HepG2 (cell line): ENCODE measurements at regions not wholly inside any gene's neighbourhood (a gene's known extent, or its start where the extent isn't known, plus 50 kb on each side); places are given as distances from the start of the nearest gene placed in this dataset.
A peak's percentile ranks its signal among the peaks of the same experiment; 100 is the strongest.

Experiments
- DNMT3B ChIP-seq: conservative IDR thresholded peaks from 2 replicates; pipeline ENCODE4 v1.6.1; 2016; ENCODE audit warnings: missing biosample characterization, control low read depth
- DR1 ChIP-seq: sonication (generic); formaldehyde crosslinking; IDR thresholded peaks from 2 replicates; pipeline ENCODE4 v1.8.0; 2021; ENCODE audit warnings: mild to moderate bottlenecking, missing genetic modification reagents, inconsistent platforms
- ERF ChIP-seq: IDR thresholded peaks from 2 replicates; pipeline ENCODE4 v1.6.1; 2018; ENCODE audit warnings: missing biosample characterization, missing genetic modification reagents
- FOXP1 ChIP-seq, 2 experiments: fragments of 450-650 bp in 1 of 2; IDR thresholded peaks; 2 replicates each; pipeline ENCODE4 v1.6.1; 2017 to 2018; ENCODE audit warnings: antibody characterized with exemption in 1 of 2
- GABPB1 ChIP-seq: IDR thresholded peaks from 2 replicates; pipeline ENCODE4 v1.6.1; 2016; ENCODE audit warnings: mild to moderate bottlenecking, missing genetic modification reagents, moderate library complexity, missing compliant biosample characterization
- HMG20B ChIP-seq: conservative IDR thresholded peaks from 2 replicates; pipeline ENCODE4 v1.6.1; 2016; ENCODE audit warnings: missing genetic modification reagents, missing compliant biosample characterization
- MATR3 ChIP-seq: sonication (generic); formaldehyde crosslinking; IDR thresholded peaks from 2 replicates; pipeline ENCODE4 v1.4.0; 2020; ENCODE audit warnings: missing genetic modification reagents
- NR2C2 ChIP-seq: sonication (generic); formaldehyde crosslinking; IDR thresholded peaks from 2 replicates; pipeline ENCODE4 v1.4.0; 2020; ENCODE audit warnings: missing genetic modification reagents, mild to moderate bottlenecking, moderate library complexity, borderline replicate concordance
- NR2F6 ChIP-seq, 2 experiments: IDR thresholded peaks; 2 replicates each; pipeline ENCODE4 v1.6.1; 2016; ENCODE audit warnings: antibody characterized with exemption in 1 of 2, mild to moderate bottlenecking in 1 of 2
- RARA ChIP-seq: IDR thresholded peaks from 2 replicates; pipeline ENCODE4 v1.6.1; 2016; ENCODE audit warnings: missing genetic modification reagents, missing compliant biosample characterization
- RXRB ChIP-seq: IDR thresholded peaks from 2 replicates; pipeline ENCODE4 v1.6.1; 2016; ENCODE audit warnings: borderline replicate concordance, missing genetic modification reagents, missing compliant biosample characterization
- SAP130 ChIP-seq: IDR thresholded peaks from 2 replicates; pipeline ENCODE4 v1.6.1; 2016; ENCODE audit warnings: low read depth
- TEAD2 ChIP-seq: sonication (generic); formaldehyde crosslinking; IDR thresholded peaks from 2 replicates; pipeline ENCODE4 v1.9.0; 2021; ENCODE audit warnings: missing genetic modification reagents
- ZBTB7A ChIP-seq: sonication (generic); formaldehyde crosslinking; IDR thresholded peaks from 2 replicates; pipeline ENCODE4 v1.8.0; 2022; ENCODE audit warnings: mild to moderate bottlenecking, missing genetic modification reagents
- ZNF546 ChIP-seq: sonication (generic); formaldehyde crosslinking; conservative IDR thresholded peaks from 2 replicates; pipeline ENCODE4 v1.8.1; 2023; ENCODE audit warnings: mild to moderate bottlenecking, missing genetic modification reagents
- ZNF782 ChIP-seq: sonication (generic); formaldehyde crosslinking; IDR thresholded peaks from 2 replicates; pipeline ENCODE4 v1.4.0; 2020; ENCODE audit warnings: missing genetic modification reagents, mild to moderate bottlenecking, borderline replicate concordance
- TF ChIP-seq, protein P1 (sequence below): sonication (generic); formaldehyde crosslinking; IDR thresholded peaks from 2 replicates; pipeline ENCODE4 v1.5.1; 2020; ENCODE audit warnings: mild to moderate bottlenecking, missing genetic modification reagents, borderline replicate concordance
- TF ChIP-seq, protein P2 (sequence below): IDR thresholded peaks from 2 replicates; pipeline ENCODE4 v1.6.1; 2016; ENCODE audit warnings: mild to moderate bottlenecking
- TF ChIP-seq, protein P3 (sequence below): sonication (generic); formaldehyde crosslinking; IDR thresholded peaks from 2 replicates; pipeline ENCODE4 v1.8.0; 2022; ENCODE audit warnings: mild to moderate bottlenecking, missing genetic modification reagents, borderline replicate concordance
- TF ChIP-seq, protein P4 (sequence below): IDR thresholded peaks from 2 replicates; pipeline ENCODE4 v1.6.1; 2018; ENCODE audit warnings: missing genetic modification reagents
- TF ChIP-seq, protein P5 (sequence below): IDR thresholded peaks from 2 replicates; pipeline ENCODE4 v1.6.1; 2016; ENCODE audit warnings: low read depth, borderline replicate concordance

DNA sequence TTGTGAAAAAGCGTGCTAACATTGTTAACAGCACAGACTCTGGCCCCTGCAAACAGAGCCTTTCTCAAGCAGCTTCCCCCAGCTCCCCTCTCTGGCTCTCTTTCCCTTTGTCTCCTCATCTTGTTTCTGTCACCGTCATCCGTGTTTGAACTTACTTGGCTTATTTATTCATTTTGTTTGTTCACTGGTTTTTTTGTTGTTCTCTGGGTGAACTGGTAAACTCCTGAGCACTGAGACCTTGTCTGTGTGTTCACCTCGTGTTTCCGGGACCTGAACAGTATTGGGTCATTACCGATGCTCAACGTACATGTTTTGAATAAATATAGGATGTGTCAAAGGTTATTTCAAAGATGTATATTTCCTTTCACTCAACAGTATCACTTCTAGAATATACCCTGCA is 92.4 kb upstream of the USP29 start (continued):
- TF ChIP-seq, protein P1, sequence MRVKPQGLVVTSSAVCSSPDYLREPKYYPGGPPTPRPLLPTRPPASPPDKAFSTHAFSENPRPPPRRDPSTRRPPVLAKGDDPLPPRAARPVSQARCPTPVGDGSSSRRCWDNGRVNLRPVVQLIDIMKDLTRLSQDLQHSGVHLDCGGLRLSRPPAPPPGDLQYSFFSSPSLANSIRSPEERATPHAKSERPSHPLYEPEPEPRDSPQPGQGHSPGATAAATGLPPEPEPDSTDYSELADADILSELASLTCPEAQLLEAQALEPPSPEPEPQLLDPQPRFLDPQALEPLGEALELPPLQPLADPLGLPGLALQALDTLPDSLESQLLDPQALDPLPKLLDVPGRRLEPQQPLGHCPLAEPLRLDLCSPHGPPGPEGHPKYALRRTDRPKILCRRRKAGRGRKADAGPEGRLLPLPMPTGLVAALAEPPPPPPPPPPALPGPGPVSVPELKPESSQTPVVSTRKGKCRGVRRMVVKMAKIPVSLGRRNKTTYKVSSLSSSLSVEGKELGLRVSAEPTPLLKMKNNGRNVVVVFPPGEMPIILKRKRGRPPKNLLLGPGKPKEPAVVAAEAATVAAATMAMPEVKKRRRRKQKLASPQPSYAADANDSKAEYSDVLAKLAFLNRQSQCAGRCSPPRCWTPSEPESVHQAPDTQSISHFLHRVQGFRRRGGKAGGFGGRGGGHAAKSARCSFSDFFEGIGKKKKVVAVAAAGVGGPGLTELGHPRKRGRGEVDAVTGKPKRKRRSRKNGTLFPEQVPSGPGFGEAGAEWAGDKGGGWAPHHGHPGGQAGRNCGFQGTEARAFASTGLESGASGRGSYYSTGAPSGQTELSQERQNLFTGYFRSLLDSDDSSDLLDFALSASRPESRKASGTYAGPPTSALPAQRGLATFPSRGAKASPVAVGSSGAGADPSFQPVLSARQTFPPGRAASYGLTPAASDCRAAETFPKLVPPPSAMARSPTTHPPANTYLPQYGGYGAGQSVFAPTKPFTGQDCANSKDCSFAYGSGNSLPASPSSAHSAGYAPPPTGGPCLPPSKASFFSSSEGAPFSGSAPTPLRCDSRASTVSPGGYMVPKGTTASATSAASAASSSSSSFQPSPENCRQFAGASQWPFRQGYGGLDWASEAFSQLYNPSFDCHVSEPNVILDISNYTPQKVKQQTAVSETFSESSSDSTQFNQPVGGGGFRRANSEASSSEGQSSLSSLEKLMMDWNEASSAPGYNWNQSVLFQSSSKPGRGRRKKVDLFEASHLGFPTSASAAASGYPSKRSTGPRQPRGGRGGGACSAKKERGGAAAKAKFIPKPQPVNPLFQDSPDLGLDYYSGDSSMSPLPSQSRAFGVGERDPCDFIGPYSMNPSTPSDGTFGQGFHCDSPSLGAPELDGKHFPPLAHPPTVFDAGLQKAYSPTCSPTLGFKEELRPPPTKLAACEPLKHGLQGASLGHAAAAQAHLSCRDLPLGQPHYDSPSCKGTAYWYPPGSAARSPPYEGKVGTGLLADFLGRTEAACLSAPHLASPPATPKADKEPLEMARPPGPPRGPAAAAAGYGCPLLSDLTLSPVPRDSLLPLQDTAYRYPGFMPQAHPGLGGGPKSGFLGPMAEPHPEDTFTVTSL (CRISPR knock-in tag): peak; percentile 34; the same call in 1 of the 2 replicates
- TF ChIP-seq NR2F6 (IDR thresholded peaks at IDR 0.05) (peak; percentile 68), NR2F6 (CRISPR knock-in tag; IDR thresholded peaks at IDR 0.05) (peak; percentile 73), DR1 (CRISPR knock-in tag) (no peak), TEAD2 (CRISPR knock-in tag) (no peak), ZNF546 (no peak), RXRB (CRISPR knock-in tag) (peak; percentile 65), HMG20B (CRISPR knock-in tag) (no peak), MATR3 (CRISPR knock-in tag) (no peak), ZBTB7A (CRISPR knock-in tag) (no peak), NR2C2 (CRISPR knock-in tag) (peak; percentile 62; the same call in 1 of the 2 replicates), SAP130 (CRISPR knock-in tag) (peak; percentile 41), GABPB1 (CRISPR knock-in tag) (peak; percentile 42; the same call in 1 of the 2 replicates), RARA (CRISPR knock-in tag) (peak; percentile 85), ZNF782 (CRISPR knock-in tag) (no peak), FOXP1 (IDR thresholded peaks at IDR 0.05) (peak; percentile 98), FOXP1 (CRISPR knock-in tag; IDR thresholded peaks at IDR 0.05) (peak; percentile 99), DNMT3B (CRISPR knock-in tag) (no peak), ERF (CRISPR knock-in tag) (peak; percentile 61; the same call in 1 of the 2 replicates)
- TF ChIP-seq, protein P2, sequence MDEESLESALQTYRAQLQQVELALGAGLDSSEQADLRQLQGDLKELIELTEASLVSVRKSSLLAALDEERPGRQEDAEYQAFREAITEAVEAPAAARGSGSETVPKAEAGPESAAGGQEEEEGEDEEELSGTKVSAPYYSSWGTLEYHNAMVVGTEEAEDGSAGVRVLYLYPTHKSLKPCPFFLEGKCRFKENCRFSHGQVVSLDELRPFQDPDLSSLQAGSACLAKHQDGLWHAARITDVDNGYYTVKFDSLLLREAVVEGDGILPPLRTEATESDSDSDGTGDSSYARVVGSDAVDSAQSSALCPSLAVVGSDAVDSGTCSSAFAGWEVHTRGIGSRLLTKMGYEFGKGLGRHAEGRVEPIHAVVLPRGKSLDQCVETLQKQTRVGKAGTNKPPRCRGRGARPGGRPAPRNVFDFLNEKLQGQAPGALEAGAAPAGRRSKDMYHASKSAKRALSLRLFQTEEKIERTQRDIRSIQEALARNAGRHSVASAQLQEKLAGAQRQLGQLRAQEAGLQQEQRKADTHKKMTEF: peak; percentile 44; the same call in 1 of the 2 replicates
- TF ChIP-seq, protein P3, sequence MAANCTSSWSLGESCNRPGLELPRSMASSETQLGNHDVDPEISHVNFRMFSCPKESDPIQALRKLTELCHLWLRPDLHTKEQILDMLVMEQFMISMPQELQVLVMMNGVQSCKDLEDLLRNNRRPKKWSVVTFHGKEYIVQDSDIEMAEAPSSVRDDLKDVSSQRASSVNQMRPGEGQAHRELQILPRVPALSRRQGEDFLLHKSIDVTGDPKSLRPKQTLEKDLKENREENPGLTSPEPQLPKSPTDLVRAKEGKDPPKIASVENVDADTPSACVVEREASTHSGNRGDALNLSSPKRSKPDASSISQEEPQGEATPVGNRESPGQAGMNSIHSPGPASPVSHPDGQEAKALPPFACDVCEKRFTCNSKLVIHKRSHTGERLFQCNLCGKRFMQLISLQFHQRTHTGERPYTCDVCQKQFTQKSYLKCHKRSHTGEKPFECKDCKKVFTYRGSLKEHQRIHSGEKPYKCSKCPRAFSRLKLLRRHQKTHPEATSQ: no peak
- TF ChIP-seq, protein P4, sequence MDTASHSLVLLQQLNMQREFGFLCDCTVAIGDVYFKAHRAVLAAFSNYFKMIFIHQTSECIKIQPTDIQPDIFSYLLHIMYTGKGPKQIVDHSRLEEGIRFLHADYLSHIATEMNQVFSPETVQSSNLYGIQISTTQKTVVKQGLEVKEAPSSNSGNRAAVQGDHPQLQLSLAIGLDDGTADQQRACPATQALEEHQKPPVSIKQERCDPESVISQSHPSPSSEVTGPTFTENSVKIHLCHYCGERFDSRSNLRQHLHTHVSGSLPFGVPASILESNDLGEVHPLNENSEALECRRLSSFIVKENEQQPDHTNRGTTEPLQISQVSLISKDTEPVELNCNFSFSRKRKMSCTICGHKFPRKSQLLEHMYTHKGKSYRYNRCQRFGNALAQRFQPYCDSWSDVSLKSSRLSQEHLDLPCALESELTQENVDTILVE: no peak
- TF ChIP-seq, protein P5, sequence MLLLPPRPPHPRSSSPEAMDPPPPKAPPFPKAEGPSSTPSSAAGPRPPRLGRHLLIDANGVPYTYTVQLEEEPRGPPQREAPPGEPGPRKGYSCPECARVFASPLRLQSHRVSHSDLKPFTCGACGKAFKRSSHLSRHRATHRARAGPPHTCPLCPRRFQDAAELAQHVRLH: no peak
